H9 (cell line): ENCODE measurements at regions not wholly inside any gene's neighbourhood (a gene's known extent, or its start where the extent isn't known, plus 50 kb on each side); places are given as distances from the start of the nearest gene placed in this dataset.

ENCODE experiments used
- DNase-seq: peaks from one replicate; pipeline ENCODE4 v3.0.0-alpha.2; 2017
- H2AFZ ChIP-seq: one replicate; pipeline ENCODE4 v1.6.1; 2013; ENCODE audit warnings: mild to moderate bottlenecking, low read length, control low read depth, moderate library complexity
- H2AK5ac ChIP-seq: 2 replicates; pipeline ENCODE4 v1.6.1; 2013; ENCODE audit warnings: low read length, control low read depth, mixed read lengths; ENCODE audit not compliant: insufficient read length
- H2BK120ac ChIP-seq: one replicate; pipeline ENCODE4 v1.6.1; 2013; ENCODE audit warnings: low read depth, mild to moderate bottlenecking, low read length, control low read depth, inconsistent platforms; ENCODE audit not compliant: poor library complexity, severe bottlenecking
- H2BK12ac ChIP-seq: 2 replicates; pipeline ENCODE4 v1.6.1; 2013; ENCODE audit warnings: low read length, control low read depth, mixed read lengths, low read depth; ENCODE audit not compliant: insufficient read length
- H2BK15ac ChIP-seq: 2 replicates; pipeline ENCODE4 v1.6.1; 2013; ENCODE audit warnings: low read depth, low read length, control low read depth
- H2BK20ac ChIP-seq: one replicate; pipeline ENCODE4 v1.6.1; 2013; ENCODE audit warnings: low read depth, mild to moderate bottlenecking, low read length, control low read depth, inconsistent platforms; ENCODE audit not compliant: poor library complexity, severe bottlenecking
- H2BK5ac ChIP-seq: 2 replicates; pipeline ENCODE4 v1.6.1; 2013; ENCODE audit warnings: low read length, control low read depth, mixed read lengths; ENCODE audit not compliant: insufficient read length
- H3K14ac ChIP-seq: 2 replicates; pipeline ENCODE4 v1.6.1; 2013; ENCODE audit warnings: low read length, control low read depth; ENCODE audit not compliant: insufficient read depth
- H3K18ac ChIP-seq: 2 replicates; pipeline ENCODE4 v1.6.1; 2013; ENCODE audit warnings: low read depth, mild to moderate bottlenecking, mixed read lengths, low read length, control low read depth; ENCODE audit not compliant: insufficient read length
- H3K23ac ChIP-seq: 2 replicates; pipeline ENCODE4 v1.6.1; 2013; ENCODE audit warnings: low read length, control low read depth, mixed read lengths, low read depth; ENCODE audit not compliant: insufficient read length
- H3K23me2 ChIP-seq: 2 replicates; pipeline ENCODE4 v1.6.1; 2013; ENCODE audit warnings: low read depth, mild to moderate bottlenecking, mixed read lengths, low read length, control low read depth; ENCODE audit not compliant: insufficient read length, poor library complexity, severe bottlenecking
- H3K27ac ChIP-seq: 2 replicates; pipeline ENCODE4 v1.5.1; 2013; ENCODE audit warnings: low read length, control low read depth, mixed read lengths, low read depth; ENCODE audit not compliant: insufficient read length
- H3K27me3 ChIP-seq: 2 replicates; pipeline ENCODE4 v1.6.1; 2013; ENCODE audit warnings: low read length, control low read depth, inconsistent platforms; ENCODE audit not compliant: insufficient read depth
- H3K4ac ChIP-seq: 2 replicates; pipeline ENCODE4 v1.6.1; 2013; ENCODE audit warnings: low read depth, mild to moderate bottlenecking, control low read depth, inconsistent platforms, low read length, moderate library complexity
- H3K4me1 ChIP-seq: 2 replicates; pipeline ENCODE4 v1.6.1; 2013; ENCODE audit warnings: low read length, control low read depth, inconsistent platforms; ENCODE audit not compliant: insufficient read depth
- H3K4me2 ChIP-seq: 2 replicates; pipeline ENCODE4 v1.6.1; 2013; ENCODE audit warnings: low read length, control low read depth, mixed read lengths; ENCODE audit not compliant: insufficient read length, insufficient read depth
- H3K56ac ChIP-seq: 2 replicates; pipeline ENCODE4 v1.6.1; 2013; ENCODE audit warnings: low read depth, mild to moderate bottlenecking, mixed read lengths, low read length, control low read depth; ENCODE audit not compliant: insufficient read length
- H3K79me1 ChIP-seq: 2 replicates; pipeline ENCODE4 v1.6.1; 2013; ENCODE audit warnings: low read depth, mild to moderate bottlenecking, moderate library complexity, low read length, control low read depth, inconsistent platforms; ENCODE audit not compliant: insufficient read depth, poor library complexity, severe bottlenecking
- H3K79me2 ChIP-seq: 2 replicates; pipeline ENCODE4 v1.6.1; 2013; ENCODE audit warnings: low read length, control low read depth, inconsistent platforms; ENCODE audit not compliant: insufficient read depth
- H3K9ac ChIP-seq: 2 replicates; pipeline ENCODE4 v1.6.1; 2013; ENCODE audit warnings: low read length, control low read depth, mixed read lengths; ENCODE audit not compliant: insufficient read length; ENCODE audit errors: extremely low read depth
- H3K9me3 ChIP-seq: one replicate; pipeline ENCODE4 v1.6.1; 2013; ENCODE audit warnings: low read depth, low read length, inconsistent platforms; ENCODE audit not compliant: control insufficient read depth
- H3T11ph ChIP-seq: one replicate; pipeline ENCODE4 v1.6.1; 2013; ENCODE audit warnings: mild to moderate bottlenecking, low read length, control low read depth, inconsistent platforms
- H4K20me1 ChIP-seq: one replicate; pipeline ENCODE4 v1.6.1; 2013; ENCODE audit not compliant: control insufficient read depth, insufficient read length, insufficient read depth
- H4K5ac ChIP-seq: 2 replicates; pipeline ENCODE4 v1.6.1; 2013; ENCODE audit warnings: low read depth, mild to moderate bottlenecking, mixed read lengths, low read length, control low read depth; ENCODE audit not compliant: insufficient read length
- H4K8ac ChIP-seq: replicated peaks from 2 replicates; pipeline ENCODE4 v1.6.1; 2013; ENCODE audit warnings: low read length, control low read depth, mixed read lengths, low read depth; ENCODE audit not compliant: insufficient read length
- H4K91ac ChIP-seq: 2 replicates; pipeline ENCODE4 v1.6.1; 2013; ENCODE audit warnings: low read depth, mild to moderate bottlenecking, moderate library complexity, mixed read lengths, low read length, control low read depth; ENCODE audit not compliant: insufficient read length
- H3K27ac Mint-ChIP-seq, 3 experiments: 2 replicates in 2 of 3; 3 replicates in 1 of 3; pipeline ENCODE4 v1.8.0; 2020 to 2021; ENCODE audit warnings: mixed read lengths in 3 of 3, mild to moderate bottlenecking in 1 of 3, moderate library complexity in 1 of 3
- H3K27me3 Mint-ChIP-seq: 2 replicates; pipeline ENCODE4 v1.8.0; 2021; ENCODE audit warnings: low read depth, mild to moderate bottlenecking, moderate library complexity, mixed read lengths
- H3K36me3 Mint-ChIP-seq, 3 experiments: 2 replicates in 2 of 3; 3 replicates in 1 of 3; pipeline ENCODE4 v1.8.0; 2020 to 2021; ENCODE audit warnings: low read depth in 3 of 3, mixed read lengths in 3 of 3; ENCODE audit not compliant: insufficient read depth in 1 of 3
- H3K4me1 Mint-ChIP-seq, 2 experiments: 2 replicates each; pipeline ENCODE4 v1.8.0; 2020; ENCODE audit warnings: mixed read lengths in 2 of 2
- H3K4me3 Mint-ChIP-seq, 2 experiments: 2 replicates in 1 of 2; 3 replicates in 1 of 2; pipeline ENCODE4 v1.8.0; 2020 to 2021; ENCODE audit warnings: mild to moderate bottlenecking in 2 of 2, mixed read lengths in 2 of 2, moderate library complexity in 1 of 2
- H3K9me3 Mint-ChIP-seq, 2 experiments: 2 replicates in 1 of 2; 3 replicates in 1 of 2; pipeline ENCODE4 v1.8.0; 2020; ENCODE audit warnings: mild to moderate bottlenecking in 2 of 2, mixed read lengths in 2 of 2, moderate library complexity in 1 of 2
- WGBS: extraction: QIAGEN DNeasy Blood & Tissue Kit; methylation state at CpG from one replicate; pipeline ENCODE4 v1.1.7; 2013; ENCODE audit warnings: missing lambda C conversion rate, low lambda C conversion rate, mixed read lengths; ENCODE audit not compliant: insufficient read length; ENCODE audit errors: extremely low coverage; 5-methylcytosine and 5-hydroxymethylcytosine counted together
- TF ChIP-seq, protein P1 (sequence below): fragments of 200-600 bp; sonication (generic); conservative IDR thresholded peaks from 3 replicates; pipeline ENCODE4 v1.8.0; 2021; ENCODE audit warnings: antibody characterized with exemption, mild to moderate bottlenecking

DNA sequence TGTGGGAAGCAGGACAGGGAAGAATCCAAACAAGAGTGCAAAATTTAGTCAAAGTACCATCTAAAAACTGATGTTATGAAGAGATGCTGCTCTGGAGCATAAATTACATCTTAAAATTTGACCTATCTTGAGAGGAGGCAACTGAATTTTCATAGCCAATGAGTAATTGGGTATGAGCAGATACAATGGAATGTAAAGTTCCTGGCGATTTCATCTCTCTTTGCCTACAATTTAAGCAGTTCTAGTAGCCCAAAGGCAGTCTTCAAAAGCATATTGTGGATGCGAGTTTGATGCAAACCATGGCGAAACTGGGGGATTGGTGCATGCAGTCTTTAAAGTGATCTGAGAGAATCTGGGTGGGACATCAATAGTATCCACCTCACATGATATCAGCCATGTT lies 1265.9 kb downstream of the BRINP3 start:
- Histone ChIP-seq H4K8ac (no peak overlapping the region), H3K9me3 (no peaks in the 10 kb centered on the region), H2AK5ac (no peak overlapping the region), H3K27ac (no peak overlapping the region), H2BK15ac (no peak overlapping the region), H2BK20ac (no peak overlapping the region), H2BK5ac (no peak overlapping the region), H3K23me2 (no peaks in the 10 kb centered on the region), H3T11ph (no peak overlapping the region), H2BK120ac (no peak overlapping the region), H4K20me1 (no peaks in the 10 kb centered on the region), H3K79me2 (no peaks in the 10 kb centered on the region), H3K18ac (no peak overlapping the region), H3K23ac (no peak overlapping the region), H3K27me3 (no peaks in the 10 kb centered on the region), H2AFZ (no peak overlapping the region), H2BK12ac (no peak overlapping the region), H3K56ac (no peak overlapping the region), H3K14ac (no peak overlapping the region), H3K4ac (no peak overlapping the region), H4K5ac (no peak overlapping the region), H3K79me1 (no peaks in the 10 kb centered on the region), H3K9ac (no peak overlapping the region), H3K4me1 (no peaks in the 10 kb centered on the region), H4K91ac (no peak overlapping the region), H3K4me2 (no peak overlapping the region)
- peaks cover 0 to 7% (median 0%) of the 10 kb centered on the region in 3 experiments; a peak in 3 of 7 replicates for H3K36me3 Mint-ChIP-seq
- TF ChIP-seq, protein P1, sequence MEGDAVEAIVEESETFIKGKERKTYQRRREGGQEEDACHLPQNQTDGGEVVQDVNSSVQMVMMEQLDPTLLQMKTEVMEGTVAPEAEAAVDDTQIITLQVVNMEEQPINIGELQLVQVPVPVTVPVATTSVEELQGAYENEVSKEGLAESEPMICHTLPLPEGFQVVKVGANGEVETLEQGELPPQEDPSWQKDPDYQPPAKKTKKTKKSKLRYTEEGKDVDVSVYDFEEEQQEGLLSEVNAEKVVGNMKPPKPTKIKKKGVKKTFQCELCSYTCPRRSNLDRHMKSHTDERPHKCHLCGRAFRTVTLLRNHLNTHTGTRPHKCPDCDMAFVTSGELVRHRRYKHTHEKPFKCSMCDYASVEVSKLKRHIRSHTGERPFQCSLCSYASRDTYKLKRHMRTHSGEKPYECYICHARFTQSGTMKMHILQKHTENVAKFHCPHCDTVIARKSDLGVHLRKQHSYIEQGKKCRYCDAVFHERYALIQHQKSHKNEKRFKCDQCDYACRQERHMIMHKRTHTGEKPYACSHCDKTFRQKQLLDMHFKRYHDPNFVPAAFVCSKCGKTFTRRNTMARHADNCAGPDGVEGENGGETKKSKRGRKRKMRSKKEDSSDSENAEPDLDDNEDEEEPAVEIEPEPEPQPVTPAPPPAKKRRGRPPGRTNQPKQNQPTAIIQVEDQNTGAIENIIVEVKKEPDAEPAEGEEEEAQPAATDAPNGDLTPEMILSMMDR, result no peak
- no peak overlapping the region for H3K27ac Mint-ChIP-seq
- H3K4me1 Mint-ChIP-seq, result no peaks in the 10 kb centered on the region
- H3K9me3 Mint-ChIP-seq, result peaks cover 6 to 9% of the 10 kb centered on the region in 2 experiments; a peak in 3 of 5 replicates
- no peak overlapping the region for H3K4me3 Mint-ChIP-seq
- no peaks in the 10 kb centered on the region for H3K27me3 Mint-ChIP-seq
- DNase-seq, result no peak
- no CpG with 5 or more reads among the region's 3 CpGs for WGBS
